NCI-H774 (cell line): ENCODE measurements at regions not wholly inside any gene's neighbourhood (a gene's known extent, or its start where the extent isn't known, plus 50 kb on each side); places are given as distances from the start of the nearest gene placed in this dataset.

ENCODE experiments used
- DNase-seq: peaks from one replicate; lab custom pipeline; 2025; lab: John Stamatoyannopoulos, UW

DNA sequence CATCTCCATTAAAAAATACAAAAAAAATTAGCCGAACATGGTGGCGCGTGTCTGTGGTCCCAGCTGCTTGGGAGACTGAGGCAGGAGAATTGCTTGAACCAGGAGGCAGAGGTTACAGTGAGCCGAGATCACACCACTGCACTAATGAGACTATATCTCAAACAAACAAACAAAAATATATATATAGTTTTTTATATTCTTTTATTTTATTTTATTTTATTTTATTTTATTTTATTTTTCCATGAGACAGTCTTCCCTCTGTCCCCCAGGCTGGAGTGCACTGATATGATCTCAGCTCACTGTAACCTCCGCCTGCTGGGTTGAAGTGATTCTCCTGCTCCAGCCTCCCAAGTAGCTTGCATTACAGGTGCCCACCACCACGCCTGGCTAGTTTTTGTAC is 79.5 kb downstream of the IRF2BPL start:
- no peak for DNase-seq

DNA sequence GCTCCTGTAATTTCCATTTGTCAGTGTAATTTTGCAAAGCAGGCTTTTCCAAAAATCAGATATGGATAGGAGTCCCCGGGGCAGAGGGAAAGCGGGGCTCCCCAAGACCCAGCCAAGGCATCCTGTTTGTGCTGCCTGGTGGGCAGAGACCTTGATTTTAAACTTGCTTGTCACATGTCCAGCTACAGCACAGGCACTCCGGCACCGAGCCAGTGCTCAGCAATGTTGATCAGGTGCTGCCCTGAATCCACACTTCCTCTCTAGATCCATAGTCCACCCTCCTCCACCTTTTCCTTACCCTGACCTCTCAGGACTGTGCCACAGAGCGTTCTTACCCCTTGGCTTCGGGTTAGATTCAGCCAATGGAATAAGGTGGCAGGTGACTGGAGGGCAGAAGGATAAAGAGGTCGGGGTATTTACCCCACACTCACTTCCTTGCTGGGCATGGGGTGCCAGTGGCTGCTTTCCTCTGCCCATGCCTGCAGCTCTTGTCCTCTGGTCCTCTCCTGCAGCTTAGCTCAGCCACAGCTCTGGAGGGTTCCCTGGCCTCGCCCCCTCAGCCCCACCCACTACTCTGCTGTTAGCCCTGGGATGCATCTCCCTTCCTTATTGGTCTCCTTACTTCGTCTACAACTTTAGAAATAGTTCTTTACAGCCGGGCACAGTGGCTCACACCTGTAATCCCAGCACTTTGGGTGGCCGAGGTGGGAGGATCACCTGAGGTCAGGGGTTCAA is 80.1 kb downstream of the IRF2BPL start:
- no peak for DNase-seq

DNA sequence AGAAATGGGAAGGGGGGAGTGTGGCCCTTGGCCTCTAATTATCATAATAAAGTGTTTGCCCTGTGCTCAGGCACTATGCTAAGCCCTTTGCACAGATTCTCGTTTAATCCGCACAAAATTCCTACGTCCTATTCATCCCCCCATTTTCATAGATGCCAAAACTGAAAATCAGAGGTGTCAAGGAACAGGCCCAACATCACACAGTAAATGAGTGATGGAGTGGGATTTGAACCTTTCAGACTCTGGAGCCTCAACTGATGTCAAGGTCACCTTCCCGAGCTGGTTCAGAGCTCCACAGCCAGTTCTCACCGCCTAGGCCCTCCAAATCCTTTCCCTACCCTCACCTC is 80.7 kb downstream of the IRF2BPL start:
- DNase-seq: no peak

DNA sequence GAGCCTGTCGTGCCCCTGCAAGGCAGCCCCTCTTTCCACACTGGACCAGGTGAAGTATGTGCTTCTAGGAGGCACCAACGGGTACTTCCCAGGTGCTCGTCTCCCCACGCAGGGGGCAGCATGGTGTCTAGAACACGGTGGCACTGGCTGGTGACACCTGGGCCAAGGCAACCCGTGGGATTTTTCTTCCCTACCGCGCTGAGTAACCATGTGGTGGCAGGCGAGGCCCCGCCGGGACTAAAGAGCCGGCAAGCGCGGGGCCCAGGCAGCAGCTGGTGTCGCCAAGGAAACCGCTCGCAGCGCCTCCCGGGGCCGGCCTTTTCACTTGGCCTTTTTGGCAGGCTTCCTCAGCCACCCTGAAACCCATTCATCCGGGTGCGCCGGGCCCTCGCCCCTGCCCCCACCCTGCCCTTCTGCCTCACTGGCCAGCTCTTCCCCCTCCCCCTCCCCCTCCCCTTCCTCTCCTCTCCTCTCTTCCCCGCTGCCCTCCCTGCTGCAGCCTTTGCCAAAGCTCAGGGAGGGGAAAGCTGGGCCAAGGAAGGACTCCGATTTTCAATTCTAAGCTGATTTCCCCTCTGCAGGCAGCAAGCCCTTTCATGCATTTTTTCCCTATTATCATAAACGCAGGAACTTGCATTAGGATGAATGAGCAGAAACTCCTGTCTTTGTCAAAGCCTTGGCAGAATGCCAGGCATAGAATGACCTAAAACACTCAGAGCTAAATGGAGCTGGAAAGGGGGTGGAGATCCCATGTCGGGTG is 81.2 kb downstream of the IRF2BPL start:
- DNase-seq: peak; percentile 83

DNA sequence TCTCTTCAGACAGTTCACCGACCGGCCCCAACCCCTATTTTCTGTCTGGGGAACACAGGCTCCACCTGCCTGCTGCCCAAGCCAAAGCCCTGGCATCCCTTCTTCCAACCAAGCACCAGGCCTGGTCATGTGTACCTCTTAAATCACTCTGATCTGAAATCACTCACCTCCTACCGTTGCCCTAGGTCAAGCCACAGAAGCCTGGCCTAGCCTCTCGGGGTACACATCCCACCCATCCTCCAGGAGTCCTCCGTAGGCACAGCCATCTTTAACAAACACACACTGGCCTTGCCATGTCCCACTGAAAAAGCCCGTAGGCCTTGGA is 81.8 kb downstream of the IRF2BPL start:
- no peak for DNase-seq

DNA sequence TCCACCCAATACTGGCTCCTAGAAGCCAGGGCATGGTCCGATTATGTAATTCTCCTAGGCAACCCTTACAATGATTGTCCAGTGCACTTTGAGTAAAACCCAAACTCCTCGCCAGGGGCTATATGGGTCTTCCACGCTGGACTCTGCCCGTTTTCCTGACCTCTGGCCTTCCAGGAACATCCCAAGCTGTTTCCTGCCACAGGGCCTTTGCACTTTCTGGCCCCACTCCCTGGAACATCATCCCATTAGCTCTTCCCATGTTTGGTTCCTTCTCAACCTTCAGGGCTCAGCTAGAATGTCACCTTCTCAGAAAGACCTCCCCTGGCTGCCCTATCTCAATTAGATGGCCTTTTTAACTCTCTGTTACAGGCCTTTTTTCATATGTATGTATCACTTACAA is 85.4 kb downstream of the IRF2BPL start:
- no peak for DNase-seq

DNA sequence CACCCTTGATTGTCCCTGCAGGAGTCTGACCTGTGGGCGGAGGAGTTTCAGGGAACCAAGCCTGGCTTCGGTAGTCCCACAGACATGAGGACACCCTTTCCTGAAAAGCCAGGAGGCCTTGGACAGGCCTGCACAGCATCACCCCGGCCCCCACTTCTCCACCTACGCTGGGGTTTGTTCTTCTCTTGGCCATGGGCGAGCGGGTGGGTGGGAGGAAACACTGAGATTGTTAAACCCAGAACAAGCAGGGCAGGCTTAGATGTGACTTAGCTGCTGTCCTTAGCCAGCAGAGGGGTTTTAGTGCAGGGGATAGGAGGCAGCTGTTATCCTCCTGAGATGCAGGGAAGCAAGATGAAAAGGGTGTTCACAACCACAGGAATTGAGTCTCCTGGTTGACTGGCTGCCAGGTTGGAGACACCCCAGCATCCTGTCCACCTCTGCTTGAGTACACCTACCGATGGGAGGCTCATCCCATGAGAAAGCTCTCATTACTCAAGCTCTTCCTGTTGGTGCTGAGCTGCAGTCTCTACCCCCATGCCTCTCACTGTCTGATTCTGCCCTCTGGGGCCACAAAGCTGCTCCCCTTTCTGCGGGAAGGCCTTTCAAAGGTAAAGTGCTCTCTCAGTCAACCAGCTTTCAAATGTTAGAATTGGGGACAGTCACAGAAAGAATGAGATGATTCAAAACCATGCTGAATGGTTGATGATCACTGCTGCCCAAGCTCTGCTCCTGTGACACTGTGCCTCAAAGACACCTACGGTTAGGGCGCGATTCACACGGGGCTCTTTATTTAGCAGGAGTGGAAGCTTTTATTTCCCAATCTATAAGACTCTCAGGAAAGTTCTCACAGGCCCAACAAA is 86.3 kb downstream of the IRF2BPL start:
- DNase-seq: no peak

DNA sequence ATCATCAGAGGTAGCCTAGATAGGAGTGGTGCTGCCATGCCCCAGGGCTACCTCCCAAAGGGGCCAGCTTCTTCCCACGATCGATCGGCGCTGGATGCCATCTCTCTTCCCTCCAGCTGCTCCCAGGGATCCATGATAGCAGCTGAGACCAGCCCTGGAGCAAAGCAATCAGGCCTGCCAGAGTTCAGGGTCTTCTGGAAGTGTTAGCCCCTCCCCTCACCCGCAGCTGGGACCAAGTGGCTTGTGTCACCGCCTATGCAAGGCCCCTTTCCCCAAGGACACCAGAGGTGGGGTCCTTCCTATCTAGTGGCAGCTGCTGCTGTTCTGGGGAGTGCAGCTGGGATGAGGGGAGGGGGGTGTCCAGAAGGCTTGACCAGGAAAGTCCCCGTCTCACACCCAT is 87.0 kb downstream of the IRF2BPL start:
- no peak for DNase-seq

DNA sequence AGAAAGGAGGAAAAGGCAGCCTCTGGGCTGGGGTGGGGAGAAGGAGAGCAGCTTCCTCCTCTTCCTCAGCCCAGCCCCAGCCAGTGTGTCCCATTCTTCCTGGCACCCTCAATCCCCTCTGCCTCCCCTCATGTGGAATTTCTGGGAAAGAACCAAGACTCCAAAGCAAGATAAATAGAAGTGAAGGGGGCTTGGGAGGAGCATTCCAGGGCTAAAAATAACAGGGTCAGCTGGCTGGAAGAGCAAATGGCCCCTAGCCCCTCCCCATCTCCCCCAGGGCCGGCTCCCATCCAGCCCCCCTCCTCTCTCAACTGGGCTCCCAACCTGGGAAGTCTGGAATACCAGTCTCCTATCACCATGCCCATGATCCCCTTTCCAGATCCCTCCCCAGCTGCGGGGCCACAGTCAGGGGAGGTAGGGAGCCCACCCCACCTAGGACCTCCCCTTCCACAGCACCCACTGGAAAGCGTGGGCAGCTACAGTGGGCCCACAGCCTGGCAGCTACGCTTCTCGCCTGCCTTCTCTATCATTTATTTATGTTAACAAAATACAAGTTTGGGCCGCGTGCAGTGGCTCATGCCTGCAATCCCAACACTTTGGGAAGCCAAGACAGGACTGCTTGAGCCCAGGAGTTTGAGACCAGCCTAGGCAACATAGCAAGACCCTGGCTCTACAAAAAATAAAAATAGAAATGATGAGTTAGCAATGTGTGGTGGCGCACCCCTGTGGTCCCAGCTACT is 88.3 kb downstream of the IRF2BPL start:
- no peak for DNase-seq

DNA sequence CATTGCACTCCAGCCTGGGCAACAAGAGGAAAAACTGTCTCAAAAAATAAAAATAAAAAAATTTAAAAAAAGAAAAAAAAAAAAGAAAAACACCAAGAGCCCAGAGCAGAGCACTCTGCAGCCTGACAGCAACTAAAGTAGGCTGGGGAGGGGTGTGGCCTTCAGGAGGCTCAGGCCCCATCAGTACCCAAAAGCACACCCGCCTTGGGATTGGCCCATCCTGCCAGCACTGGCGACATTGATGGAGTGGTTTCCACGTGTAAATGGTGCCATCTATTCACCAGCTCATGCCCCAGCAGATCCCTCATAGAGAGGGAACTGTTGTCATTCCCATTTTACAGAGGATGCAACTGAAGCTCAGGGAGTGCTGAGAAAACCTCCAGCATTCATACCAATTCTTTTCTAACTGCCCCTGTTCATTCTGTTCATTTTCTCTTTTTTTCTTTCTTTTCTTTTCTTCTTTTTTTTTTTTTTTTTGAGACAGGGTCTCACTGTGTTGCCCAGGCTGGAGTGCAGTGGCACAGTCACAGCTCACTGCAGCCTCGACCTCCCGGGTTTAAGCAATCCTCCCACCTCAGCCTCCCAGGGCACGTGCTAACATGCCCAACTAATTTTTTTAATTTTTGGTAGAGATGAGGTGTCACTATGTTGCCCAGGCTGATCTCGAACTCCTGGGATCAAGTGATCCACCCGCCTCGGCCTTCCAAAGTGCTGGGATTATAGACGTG is 89.3 kb downstream of the IRF2BPL start:
- no peak for DNase-seq

DNA sequence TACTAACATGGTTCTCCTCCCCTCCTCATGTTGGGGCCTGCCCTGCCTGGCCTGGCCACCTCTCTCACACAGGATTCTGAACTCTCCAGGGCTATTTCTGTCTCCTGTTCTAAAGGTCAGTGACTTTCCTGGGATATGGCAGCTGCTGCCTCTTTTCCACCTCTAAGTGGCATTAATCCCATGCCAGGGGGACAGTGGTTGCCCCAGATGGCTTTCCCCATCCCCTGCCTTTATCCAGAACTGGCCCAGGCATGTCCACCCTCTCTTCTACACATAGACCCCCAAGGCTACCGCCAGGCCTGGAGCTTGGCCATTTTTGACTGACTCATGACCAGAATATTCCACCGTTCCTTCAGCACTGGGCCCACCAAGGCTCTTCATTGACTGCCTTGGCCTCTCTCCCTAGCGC is 90.4 kb downstream of the IRF2BPL start:
- DNase-seq: no peak

DNA sequence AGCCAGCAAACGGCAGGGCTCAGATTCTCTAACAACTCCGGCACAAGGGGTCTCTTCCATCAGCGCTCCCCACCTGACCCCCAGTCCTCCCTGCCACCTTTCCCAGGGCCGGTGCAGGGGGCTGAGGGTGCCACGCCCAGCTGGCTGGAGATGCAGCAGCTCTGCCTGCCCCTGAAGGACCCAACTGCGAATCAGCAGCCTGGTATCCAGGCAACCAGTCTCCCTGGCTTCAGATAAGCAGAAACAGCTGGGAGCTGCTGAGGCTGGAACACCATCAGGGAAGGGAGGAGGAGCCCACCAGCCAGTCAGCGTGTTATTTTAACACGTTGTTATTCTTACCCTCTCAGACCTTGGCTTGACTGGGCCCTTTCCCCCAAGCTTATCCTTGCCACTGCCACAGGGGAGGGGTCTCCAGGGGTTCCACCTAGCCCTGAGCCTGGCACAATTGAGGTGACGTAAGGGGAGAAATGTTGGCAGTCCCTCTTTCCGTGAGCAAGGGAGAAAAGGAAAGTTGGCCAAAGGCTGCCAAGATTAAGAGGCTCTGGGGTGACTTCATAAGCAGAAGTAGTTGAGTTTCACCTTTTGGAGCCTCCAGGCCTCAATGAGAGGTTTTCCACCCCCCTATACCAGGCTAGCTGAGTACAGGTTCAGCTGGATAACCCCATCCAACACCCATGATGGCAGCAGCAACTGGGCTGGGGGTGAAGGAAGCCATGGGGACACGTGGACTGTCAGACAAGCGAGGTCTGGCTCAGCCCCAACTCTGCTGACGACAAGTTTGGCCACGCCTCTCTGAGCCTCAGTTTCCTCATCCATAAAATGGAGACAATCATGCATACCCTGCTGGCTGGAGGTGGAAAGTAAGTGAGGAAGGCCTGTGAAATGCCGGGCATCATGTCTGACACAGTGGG is 91.1 kb downstream of the IRF2BPL start:
- no peak for DNase-seq

DNA sequence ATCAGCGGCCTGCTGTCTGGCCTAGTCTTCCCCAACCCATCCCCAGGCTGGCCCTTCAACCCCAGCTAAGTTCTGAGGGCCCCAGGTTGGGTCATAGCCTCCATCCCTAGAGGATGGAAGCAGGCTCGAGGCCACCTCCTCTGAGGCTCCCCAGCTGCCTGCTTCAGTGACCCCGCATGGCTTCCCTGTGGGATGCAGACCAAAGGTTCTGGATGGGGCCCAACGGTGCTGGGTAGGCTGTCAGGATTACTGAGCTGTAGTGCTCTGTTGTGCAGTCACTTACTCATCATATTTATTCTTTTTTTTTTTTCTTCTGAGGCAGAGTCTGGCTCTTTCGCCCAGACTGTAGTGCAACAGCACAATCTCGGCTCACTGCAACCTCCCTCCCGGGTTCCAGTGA is 92.0 kb downstream of the IRF2BPL start:
- DNase-seq: no peak

DNA sequence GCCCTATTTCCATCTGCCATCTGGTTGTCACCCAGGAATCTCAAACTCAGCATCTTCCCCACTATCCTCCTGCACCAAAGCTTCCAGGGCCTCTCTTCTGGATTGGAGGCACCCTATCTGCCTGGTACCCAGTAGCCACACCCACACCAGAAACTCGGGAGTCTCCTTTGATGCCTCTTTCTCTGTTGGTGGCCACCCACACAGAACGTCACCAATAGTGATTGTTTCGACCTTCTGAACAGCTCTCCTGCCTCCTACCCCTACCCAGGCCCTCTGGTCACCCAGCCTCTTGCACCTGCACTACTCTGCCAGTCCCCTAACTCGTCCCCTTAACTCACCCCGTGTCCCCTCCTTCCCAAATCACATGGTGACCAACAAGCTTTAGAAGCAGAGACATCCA is 95.0 kb downstream of the IRF2BPL start:
- no peak for DNase-seq

DNA sequence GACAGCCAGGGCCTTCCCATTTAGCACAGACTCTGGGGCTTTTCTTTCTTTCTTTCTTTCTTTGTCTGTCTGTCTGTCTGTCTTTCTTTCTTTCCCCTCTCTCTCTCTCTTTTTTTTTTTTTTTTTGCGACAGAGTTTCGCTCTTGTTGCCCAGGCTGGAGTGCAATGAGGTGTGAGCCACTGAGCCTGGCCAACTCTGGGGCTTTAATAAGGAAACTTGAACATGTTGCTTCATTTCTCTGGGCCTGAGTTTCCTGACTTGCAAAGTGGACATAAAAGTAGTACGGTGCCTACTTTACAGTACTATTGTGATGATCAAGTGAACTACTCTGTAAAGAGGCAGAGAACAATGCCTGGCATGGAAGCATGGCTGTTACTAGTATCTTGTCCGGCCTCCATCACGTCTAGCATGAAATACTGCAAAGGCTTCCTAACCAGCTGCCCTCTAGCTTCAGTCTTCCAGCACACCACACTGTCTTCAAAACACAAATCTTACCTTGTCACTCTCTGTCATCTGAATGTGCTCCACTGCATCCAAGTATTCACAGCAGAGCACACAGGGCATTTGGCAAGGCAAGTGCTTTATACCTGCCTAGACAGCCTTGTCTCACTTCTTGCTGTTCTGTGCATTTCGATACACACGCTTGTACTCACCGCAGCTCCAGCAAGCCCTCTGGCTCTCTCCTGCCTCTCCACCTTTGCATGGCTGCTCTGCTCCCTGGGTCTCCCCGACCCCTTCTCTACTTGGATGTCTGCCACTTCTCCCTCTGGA is 96.7 kb downstream of the IRF2BPL start:
- DNase-seq: no peak

DNA sequence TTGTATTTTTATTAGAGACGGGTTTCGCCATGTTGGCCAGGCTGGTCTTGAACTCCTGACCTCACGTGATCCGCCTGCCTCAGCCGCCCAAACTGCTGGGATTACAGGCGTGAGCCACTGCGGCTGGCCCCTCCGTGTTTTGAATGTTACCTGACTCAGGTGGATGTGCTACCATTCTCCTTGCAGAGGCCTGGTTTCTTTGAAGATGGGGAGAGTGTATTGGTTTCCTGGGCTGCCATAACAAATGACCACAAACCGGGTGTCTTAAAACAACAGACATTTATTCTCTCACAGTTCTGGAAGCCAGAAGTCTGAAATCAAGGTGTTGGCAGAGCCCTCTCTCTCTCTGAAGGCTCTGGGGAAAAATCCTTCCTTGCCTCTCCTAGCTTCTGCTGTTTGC is 98.0 kb downstream of the IRF2BPL start:
- no peak for DNase-seq

DNA sequence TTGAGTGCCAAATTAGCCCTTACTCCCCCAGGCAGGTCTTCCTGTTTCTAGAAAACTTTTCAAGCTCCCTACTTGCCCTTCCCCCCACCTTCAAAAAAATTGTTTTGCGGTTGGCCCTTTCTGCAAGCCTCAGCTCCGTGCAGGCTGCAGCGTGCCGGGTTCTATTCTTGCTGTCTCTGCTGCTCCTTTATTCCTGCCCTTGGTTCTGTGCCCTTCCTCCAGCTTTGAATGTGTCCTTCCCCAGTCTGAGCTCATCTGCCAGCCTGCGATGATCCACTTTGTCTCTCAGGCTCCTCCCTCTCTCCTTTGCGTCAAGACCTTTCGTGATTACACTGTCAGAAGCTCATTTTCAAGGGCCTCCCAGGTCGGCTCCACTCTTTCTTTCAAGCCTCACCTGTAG is 98.6 kb downstream of the IRF2BPL start:
- DNase-seq: no peak

DNA sequence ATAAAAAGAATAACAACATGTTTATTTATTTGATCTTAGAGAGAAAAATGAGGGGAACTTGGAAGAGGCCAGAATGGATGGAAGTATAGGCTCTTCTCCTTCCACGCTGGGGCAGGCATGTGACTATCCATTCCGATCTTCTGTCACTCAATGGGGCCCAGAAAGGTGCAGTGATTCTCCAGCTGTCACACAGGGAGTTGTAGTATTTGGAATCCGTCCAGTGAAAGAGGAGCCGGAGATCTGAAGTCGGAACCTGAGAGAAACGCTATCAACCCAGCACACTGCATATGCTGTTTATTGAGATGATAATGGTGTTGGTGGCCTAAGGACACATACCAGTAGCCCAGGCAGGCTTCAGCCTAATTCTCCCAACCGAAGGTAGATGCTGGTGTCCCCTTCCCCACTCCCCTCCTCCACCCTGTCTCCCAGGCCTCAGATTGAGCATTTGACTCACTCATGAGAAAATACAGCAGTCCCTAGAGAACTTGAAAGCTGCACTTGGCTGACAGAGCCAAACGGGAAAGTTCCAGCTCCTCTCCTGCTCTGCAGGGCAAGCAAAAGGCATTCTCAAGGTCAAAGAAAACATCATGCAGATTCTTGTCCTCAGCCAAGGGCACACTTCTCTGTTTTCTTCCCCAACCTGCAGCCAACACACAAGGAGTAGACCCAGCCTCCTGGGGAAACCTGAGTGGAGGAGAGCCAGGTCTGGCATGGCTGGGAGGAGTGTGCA is 100.4 kb downstream of the IRF2BPL start:
- no peak for DNase-seq
